CD4-positive, alpha-beta T cell treated with Interleukin-6 for 4 hours (primary cell): ENCODE measurements at regions not wholly inside any gene's neighbourhood (a gene's known extent, or its start where the extent isn't known, plus 50 kb on each side); places are given as distances from the start of the nearest gene placed in this dataset.

Source experiments
- DNase-seq: peaks from one replicate; pipeline ENCODE4 v3.0.0-alpha.2; 2020; ENCODE audit warnings: mixed read lengths

DNA sequence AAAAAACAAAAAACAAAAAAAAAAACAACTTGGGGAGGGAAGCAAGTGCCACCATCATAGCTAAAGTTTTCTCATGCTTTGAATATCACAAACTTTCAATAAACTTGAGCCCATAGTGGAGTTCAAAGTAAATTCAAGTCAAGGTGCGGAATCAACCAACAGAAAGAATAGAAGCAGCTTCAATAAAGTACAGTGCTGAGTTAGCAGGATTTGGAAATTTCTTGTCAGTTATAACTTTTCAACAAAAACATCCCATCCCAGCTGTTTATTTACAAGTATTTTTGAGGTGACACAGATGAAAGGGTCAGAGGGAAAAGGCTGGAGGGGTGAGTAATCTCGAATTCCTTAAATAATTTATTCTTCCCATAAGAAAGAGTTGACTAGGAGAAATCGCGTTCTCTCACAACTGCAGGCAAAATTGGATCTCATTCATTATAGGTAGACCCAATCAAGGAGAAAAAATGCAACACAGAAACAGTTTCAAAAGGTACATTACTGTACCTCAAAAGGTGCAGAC, 477.4 kb upstream of the RASGRP1 start:
- DNase-seq = no peak

DNA sequence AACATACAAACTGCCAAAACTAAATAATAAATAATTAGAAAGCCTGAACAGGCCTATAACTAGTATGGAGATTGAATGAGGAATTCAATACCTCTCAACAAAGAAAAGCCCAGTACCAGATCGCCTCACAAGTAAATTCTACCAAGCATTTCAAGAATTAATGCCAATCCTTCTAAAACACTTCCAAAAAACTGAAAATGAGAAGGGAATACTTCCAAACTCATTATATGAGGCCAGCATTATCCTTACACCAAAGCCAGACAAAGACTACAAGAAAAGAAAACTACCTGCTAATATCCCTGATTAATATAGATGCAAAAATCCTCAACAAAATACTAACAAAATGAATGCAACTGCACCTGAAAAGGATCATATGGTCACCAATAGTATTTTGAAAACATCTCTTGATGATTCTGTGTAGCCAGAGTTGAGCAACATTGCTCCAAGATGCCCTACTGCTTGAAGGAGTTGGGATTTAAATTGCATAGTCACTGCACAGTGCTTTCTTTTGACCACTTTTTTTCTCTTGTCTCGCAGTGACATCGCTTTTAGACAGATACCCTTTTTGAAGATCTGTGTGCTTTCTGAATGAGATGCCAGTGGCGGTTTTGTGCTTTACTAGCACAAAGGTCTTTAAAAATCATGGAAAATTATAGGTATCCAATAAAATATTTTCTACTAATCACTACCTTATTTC, 487.2 kb upstream of the RASGRP1 start:
- no peak for DNase-seq

DNA sequence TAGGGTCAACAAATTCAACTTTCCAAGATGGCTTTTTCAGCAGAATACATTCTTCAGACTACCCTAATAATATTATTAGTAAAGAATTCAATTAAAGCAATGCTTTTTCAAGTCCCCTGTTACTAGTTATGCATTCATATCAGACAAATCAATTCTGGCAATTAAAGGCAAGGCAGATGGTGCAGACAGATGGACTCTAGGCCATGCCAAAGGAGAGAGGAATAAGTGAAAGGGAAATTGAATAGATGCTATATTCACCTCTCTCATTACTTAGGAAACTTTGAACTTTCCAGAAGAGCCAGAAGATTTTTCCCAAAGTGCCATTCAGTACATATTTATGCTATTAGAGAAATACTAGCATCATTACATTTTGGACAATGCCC, 487.7 kb upstream of the RASGRP1 start:
- DNase-seq = no peak

DNA sequence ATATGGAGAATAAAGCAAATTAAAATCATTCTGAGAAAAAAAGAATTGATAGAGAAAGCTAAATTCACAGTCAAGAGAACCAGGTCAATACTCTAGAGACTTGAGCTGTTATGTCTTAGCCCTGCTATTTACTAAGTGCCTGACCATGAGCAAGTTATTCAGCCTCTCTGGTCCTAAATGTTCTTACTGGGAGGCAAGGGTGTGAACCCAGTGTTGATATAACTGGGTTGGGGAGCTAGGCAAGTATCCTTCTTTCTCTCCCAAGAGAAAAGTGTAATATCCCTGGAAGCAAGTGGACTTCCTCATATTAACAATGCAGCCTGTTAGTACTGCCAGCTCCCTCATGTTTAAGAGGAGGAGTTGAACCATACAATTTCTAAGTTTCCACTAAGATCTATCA, 488.9 kb upstream of the RASGRP1 start:
- no peak for DNase-seq

DNA sequence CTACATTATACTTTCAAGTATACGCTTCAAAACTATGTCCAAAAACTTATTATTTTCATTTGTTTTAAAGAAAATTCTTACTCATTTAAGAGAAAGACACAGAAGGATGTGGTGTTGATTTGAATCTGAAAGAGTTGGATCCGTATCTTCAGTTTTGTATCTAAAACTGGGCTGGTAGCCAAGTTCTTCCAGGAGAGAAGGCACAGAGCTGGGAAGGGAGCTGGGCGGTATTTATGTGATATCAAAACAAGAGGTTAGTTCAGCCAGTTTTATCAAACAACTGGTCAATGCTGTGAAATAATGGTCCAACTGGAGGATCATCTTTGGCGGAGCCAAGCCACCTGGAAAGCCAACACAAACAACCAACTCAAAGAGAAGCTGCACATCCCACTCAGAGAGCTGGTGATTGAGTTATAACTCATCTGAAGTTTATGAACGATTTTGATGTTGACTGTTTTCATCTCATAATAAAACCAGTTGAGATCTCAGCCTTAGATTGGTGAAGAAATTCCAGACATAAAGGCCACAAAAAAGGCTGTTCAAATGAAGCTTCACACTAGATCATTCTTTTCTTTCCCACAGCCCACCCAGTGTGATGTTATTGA, 489.6 kb upstream of the RASGRP1 start:
- DNase-seq = no peak

DNA sequence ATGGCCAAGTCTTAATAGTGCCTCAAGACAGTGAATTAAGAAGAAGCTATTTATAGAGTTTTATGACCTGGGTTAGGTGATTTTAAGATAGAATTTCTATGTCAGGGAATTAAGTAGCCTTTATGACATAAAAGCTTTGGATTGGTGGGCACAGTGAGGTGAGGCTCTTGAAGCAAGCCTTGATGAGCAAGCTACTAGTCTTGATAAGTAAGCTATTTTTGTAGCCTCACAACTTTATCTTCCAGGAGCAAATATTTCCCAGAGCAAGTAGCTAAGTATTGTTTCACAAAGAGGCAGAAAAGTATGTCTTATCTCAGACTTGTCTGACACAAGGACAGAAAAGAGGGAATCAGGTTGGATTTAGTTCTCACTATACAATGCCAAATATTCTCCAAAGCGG, 491.7 kb upstream of the RASGRP1 start:
- no peak for DNase-seq

DNA sequence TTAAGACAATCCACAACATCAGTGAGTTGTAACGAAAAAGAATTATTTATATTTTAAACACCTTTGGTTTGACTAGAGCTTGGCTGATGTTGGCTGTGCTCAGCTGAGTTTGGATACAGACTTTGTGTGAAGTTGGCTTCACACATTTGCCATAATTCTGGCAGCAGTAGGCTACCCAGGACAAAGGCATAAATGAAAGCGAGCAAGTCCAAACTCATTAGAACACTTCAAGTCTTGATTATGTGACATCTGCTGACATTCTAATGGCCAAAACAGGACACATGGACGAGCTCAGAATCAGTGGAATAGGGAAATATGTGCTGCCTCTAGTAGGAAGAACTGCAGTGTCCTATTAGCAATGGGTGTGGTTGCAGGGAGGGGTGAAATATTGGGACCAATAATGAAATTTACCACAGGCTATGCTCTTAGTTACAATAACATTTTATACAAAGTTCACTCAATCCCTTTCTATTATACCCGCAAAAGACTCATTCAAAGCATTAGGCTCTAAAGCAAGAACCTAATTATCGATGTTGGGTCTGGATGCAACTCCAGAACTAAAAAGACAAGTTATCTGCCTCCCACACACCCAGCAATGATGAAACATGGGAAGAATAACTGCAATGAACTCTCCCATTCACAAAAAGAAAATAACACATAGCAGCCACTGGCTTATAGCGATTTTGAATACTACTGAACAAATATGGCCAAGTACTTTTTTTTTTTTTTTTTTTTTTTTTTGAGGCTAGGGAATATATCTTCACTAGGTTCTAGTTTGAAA, 493.9 kb upstream of the RASGRP1 start:
- no peak for DNase-seq

DNA sequence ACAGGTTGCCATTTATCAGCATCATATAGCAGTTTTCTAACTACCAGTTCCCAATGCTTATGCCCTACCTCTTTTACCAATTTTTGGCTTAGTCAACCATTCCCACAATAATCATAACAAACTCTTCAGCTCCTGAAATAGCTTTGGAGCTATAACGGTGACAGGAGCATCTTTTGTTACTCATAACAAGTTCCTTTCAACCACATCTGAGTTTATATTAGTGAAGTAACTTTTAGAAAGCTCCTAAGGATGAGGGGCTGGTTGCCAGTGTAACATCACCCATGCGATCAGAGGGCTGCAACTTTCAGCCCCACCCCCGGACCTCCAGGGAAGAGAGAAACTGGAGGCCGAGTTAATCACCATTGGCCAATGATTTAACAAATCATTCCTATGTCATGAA, 495.3 kb upstream of the RASGRP1 start:
- DNase-seq = no peak

DNA sequence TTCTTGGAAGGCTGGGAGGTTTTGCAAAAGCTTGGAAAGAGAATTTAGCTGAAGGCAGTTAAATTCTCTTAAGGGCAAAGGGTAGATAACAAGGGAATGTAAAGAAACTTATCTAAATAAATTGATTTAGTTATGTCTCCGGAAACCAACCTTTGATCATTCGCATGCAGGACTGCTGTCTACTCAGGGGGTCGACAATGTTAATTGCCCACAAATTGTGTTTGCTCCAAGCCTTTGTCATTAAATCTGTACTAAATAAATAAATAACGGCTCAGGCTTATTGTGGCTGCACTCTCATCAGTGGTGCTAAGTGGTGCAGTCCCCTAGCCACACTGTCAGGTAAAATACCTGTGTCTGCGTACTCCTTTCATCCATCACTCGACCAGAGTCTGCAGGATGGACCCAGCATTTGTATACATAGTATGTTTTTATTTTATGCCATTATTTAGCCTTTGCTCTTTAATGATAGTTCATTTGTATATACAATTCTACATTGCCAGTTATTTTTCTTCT, 497.4 kb upstream of the RASGRP1 start:
- no peak for DNase-seq

DNA sequence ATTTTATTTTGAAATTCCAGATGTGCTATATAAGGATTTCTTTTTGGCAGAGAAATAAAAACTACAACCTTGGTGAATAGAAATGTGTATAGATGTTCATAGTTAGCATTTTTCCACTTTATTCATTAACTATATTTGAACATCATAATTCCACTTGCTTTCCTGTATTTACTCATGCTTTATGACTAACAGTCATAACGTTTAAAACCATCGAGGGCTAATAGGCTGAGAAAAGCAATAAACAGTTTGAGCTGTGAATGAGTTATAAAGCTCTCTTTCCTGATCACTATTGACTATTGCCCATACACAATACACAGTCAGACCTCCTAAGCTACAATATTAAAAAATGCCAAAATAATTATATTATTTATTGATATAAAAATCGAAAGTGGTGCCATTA, 502.1 kb upstream of the RASGRP1 start:
- DNase-seq = no peak

DNA sequence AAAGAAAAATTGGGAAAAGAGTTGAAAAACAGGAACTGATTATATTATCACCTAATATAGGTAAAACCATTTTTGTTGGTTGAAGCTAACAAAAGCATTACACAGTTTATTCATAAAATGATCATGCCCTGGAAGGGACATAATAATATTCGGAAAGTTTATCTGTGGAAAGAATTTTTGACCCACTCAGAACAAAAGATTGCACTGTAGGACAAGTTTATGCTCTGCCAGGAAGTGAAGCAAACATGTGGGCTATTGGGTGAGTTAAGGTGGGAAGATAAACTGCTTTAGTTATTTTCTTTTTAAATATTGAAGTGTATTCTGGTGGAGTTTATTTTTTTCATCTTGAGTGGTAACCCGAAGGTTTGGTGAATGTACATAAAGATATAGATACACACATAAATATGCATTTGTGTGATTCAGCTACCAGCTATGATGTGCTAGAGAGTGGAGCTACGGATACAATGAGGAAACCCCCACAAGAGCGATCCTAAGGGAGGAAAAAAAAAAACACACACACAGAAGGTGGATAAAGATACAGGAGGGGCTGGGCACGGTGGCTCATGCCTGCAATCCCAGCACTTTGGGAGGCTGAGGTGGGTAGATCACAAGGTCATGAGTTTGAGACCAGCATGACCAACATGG, 506.4 kb upstream of the THBS1 start:
- no peak for DNase-seq

DNA sequence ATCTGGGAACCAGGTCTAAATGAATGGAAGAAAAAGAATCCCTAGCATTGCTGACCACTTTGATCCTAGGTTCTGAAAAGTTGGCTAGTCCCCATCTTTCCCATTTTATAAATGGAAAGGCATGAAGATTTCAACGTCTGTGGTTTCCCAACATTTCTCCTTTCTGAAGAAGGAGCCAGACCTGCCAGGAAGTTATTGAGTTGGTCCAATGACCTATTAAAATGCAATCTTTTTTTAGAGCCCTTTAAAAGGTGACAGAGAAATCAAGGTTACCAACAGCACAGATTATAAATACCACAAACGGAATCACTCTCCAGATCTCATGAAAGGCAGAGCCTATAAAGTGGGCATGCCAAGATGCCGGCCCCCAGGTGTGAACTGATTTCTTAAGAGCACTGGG, 505.6 kb upstream of the THBS1 start:
- no peak for DNase-seq

DNA sequence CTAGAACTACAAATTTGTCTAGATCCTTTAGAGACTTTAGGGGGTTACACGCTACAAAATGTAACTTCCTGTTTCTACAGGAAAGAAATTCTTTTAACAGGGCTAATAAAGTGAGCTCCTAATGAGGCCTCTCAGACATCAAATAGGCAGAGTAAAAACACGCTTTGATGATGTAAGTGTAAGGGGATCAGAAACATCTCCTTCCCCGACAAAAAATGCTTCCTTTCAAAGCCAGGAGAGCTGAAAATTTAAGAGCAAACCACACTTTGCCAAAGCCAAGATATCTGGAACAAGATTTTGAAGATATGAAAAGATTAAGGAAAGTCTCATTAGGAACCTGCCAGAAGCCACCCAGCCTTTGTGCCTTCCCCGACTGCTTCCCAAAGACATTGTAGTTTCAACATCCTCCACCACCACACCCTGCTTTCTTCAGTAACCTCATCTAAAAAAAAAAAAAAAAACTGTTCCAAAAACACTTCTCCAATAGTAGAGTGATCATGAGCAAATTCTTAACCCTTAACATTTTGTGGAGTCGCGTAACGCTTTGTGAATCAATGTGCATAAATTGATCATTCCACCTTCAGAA, 505.0 kb upstream of the THBS1 start:
- DNase-seq = no peak

DNA sequence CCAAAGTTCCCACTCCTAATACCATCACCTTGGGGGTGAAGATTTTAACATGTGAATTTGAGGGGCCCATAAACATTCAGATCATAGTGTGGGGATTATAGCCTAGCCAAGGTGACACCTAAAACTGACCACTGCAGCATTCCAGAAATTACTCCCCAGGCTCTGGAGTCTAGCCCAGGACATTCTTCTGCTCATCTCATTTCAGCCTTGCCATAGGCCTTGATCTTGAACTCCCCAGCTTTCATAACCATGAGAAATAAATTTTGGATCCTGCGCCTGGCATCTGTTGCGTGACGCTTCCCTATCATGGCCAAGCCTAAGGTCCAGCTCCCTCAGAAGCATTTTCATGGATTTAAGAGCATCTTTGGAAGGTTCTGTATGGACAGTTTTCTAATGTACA, 502.9 kb upstream of the THBS1 start:
- no peak for DNase-seq

DNA sequence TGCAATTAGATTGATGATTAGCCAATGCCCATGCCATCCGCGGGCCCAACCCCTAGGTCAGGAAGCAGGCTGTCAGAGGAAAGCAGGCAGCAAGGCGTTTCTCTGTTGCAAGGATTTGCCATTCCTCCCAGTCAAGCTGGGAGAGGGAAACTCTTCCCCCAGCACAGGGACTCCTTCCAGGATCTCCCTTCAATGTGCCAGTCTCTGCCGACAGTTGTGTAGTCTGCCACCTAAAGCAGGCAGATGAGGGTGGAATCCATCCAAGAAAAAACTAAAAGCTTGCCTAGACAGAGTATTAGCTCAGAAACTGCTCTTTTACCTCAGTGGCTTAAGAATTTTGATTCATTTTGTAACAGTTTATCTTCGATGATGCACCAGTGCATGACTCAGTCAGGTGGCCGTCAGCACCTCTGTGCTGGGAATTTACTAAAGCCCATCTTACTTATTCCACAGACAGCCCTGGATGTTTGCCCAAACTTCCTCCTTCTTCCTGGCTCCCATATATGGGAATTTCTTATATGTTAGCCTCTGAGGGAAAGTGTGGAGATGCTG, 501.5 kb upstream of the THBS1 start:
- DNase-seq = no peak

DNA sequence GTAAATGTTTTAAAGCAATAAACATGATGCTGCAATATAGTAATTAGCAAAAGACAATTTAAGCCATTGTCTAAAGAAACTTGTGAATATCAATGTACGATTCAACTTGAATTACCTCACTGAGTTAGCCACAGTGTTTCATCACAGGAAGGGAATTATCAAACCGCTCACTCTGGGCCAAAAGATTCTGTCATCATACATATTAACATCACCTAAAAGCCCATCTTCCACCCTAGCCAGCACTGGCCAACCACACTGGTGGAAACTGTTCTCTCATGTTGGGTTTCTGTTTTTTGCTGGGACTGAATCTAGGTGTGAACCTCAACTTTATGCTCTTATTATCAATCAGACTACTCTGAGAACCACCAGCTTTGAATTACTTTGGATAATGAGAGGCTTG, 497.7 kb upstream of the THBS1 start:
- no peak for DNase-seq

DNA sequence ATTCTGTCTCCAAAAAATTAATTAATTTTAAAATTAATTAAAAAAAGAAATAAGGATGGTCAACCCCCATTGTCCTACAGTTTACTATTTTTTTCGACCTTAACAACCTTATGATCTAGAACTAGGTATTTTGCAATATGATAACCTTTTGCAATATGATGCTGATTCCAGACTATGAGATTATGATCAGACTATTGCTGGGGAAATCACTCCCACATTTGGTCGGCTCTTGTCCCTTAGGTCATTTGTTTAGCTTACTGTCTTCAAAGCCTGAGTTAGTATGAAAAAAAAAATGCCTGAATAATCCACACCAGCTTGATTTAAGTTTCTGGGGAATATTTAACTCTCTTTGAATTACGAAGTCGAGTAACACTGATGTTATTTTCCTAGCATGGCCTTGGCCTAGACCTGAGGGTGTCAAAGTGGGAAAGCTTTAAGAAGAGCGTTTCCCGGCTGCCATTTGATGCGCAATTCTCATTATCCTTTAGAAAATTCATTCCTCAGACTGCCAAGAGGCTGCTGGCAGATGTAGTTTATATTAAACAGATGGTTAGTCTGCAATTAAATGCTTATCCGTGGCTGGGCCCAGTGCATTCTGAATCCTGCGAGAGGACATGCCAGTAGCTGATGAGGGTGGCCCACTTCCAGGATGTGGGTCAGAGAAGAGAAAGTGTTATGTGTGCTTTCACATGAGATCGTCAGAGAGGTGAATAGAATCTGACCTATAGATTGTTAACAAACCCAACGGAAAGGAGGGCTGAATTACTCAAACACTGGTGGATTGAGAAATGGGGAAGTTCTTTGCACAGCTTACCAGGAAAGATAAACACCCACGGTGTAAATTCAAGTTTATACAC, 496.0 kb upstream of the THBS1 start:
- DNase-seq = no peak

DNA sequence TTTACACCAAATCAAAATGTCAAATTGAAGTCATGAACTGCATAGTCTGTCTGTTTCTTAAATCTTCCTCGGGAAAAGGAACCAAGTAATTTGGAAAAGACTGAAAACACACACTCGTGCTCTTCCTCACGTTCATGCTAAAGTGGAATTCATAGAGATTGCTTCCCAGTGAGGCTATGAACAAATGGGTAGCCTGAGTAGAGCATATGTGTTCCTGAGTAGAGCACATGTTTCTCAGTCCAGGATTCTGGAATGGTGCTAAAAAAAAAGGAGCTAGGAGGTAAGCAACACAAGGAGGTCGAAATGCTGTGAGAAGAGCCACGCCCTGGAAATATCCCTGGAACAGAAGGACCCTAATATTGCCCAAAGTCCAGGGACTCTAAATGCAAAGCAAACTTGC, 494.2 kb upstream of the THBS1 start:
- DNase-seq = no peak

DNA sequence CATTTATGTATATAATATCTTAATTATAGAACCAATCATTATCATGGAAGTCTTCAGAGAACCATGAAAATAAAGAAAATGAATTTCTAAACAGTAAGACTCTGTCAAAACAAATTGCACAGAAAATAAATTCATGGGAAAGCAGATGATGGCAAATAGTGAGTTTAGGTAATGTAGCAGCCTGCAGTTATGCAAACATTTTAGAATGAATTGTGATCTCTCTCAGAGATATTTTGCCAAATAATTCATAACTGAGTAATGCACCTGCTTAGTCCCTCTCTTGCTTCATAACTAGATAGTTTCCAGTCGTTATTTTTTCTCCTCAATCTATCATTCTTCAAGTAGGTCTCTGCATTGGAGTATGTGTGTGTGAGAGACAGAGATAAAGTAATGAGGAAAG, 492.7 kb upstream of the THBS1 start:
- DNase-seq = no peak

DNA sequence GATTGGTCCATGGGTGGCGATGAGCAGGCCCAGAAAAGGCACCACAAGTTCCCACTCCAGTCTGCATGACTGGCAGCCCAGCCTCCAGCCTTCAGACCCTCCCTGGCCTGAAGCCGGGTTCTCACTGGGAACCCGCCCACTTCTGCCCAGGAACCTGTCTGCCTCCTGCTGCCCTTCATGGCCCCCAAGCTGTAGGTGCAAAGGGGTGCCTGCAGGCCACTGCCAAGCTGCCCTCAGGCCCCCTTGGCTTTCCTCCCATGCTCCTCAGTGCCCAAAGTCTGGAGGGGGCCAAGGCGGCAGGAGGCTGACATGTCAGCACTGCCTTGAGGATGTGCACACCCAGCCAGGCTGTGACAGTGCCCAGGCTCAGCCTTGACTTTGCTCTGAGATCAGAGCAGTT, 488.5 kb upstream of the THBS1 start:
- no peak for DNase-seq

DNA sequence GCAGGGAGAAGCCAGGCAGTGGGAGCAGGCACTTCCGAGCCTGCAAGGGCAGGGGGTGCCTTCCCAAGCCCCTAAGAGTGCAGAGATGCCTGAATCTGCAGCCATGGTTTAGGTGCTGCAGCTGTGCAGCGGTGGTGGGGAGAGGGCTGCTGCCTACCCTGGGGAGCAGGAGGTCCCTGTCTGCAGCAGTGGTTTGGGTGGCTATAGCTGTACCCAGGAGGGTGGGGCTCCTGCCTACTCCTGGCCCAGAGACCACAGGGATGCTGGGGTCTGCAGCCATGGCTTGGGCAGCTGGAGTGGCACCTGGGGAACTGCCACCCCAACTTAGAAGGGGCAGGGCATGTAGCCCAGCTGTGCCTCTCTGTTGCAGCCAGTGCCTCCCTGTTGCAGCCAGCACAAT, 488.1 kb upstream of the THBS1 start:
- no peak for DNase-seq

DNA sequence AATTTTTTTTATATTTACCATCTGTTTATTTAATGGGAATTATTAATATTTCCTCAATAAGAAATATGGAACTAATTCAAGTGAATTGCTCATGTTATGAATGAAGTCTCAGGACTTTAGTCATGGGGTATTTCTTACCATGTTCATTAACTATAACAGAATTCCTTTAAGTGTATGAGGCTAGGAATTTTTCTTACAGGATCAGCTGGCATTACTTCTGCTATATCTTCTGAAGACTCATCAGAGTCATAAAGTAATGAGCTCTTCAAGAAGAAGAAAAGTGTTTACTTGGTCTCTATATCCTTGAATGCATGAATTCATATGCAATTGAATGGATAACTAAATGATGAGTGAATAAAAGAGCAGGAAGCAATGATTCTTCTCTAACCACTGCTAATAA, 486.8 kb upstream of the THBS1 start:
- no peak for DNase-seq
